ENCODE measurements at regions not wholly inside any gene's neighbourhood (a gene's known extent, or its start where the extent isn't known, plus 50 kb on each side); places are given as distances from the start of the nearest gene placed in this dataset.

- H3K27ac ChIP-seq, result no peak overlapping the region
- TF ChIP-seq, protein P1, sequence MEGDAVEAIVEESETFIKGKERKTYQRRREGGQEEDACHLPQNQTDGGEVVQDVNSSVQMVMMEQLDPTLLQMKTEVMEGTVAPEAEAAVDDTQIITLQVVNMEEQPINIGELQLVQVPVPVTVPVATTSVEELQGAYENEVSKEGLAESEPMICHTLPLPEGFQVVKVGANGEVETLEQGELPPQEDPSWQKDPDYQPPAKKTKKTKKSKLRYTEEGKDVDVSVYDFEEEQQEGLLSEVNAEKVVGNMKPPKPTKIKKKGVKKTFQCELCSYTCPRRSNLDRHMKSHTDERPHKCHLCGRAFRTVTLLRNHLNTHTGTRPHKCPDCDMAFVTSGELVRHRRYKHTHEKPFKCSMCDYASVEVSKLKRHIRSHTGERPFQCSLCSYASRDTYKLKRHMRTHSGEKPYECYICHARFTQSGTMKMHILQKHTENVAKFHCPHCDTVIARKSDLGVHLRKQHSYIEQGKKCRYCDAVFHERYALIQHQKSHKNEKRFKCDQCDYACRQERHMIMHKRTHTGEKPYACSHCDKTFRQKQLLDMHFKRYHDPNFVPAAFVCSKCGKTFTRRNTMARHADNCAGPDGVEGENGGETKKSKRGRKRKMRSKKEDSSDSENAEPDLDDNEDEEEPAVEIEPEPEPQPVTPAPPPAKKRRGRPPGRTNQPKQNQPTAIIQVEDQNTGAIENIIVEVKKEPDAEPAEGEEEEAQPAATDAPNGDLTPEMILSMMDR (conservative IDR thresholded peaks at IDR 0.05), result no peak
- no peak for TF ChIP-seq ZFX (IDR thresholded peaks at IDR 0.05)
Observed at GRCh38 chr12:124408822-124409517, 114.1 kb downstream of the RFLNA start.

DNA sequence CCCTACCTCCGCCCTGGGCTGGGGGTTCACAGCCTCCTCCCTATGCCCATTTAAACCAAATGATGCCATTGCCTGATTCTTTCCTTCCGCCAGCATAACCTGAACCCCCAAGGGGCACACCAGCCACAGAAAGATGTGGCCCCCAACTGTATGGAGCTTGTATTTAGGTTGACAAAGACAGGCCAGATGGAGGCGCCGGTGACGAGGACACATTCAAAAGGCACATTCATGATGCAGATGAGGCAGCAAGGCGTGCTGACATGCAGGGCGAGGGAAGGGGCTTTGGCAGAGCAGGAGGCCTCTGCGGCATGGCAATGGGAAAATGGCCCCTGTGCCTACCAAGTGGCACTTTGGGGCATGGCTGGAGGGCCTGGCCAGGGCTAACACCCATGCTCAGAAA is 112.2 kb downstream of the RFLNA start:
- no peak overlapping the region; the same call in 1 of the 2 replicates for H3K27ac ChIP-seq
- no peak for TF ChIP-seq ZFX (IDR thresholded peaks at IDR 0.05)
- TF ChIP-seq, protein P1 (conservative IDR thresholded peaks at IDR 0.05), result no peak

- no peak for TF ChIP-seq ZFX (IDR thresholded peaks at IDR 0.05)
- TF ChIP-seq, protein P1 (conservative IDR thresholded peaks at IDR 0.05), result no peak
- peak overlapping the region; percentile 15; the same call in 1 of the 2 replicates for H3K27ac ChIP-seq
Observed at GRCh38 chr12:124406043-124406442, 111.2 kb downstream of the RFLNA start.

DNA sequence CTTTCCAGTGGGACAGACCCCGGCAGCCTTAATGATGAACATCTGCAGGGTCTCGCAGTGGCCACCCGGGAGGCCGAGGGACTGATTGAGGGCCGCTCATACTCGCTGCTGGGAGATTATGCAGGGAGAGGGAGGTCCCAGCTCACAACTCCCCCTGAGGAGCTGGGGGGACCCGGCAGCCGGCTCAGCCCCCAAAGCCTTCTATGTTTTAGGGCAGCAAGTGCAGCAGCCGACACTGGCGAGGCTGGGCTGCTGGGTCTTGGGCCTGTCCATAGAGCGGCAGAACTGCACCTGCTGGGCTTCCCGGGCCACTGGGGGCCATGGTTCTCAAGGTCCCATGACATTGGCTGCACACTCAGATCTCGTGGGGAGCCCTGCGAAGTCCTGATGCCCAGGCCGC is 110.7 kb downstream of the RFLNA start:
- TF ChIP-seq ZFX (IDR thresholded peaks at IDR 0.05), result no peak
- TF ChIP-seq, protein P1 (conservative IDR thresholded peaks at IDR 0.05), result no peak
- no peak overlapping the region; the same call in 1 of the 2 replicates for H3K27ac ChIP-seq

DNA sequence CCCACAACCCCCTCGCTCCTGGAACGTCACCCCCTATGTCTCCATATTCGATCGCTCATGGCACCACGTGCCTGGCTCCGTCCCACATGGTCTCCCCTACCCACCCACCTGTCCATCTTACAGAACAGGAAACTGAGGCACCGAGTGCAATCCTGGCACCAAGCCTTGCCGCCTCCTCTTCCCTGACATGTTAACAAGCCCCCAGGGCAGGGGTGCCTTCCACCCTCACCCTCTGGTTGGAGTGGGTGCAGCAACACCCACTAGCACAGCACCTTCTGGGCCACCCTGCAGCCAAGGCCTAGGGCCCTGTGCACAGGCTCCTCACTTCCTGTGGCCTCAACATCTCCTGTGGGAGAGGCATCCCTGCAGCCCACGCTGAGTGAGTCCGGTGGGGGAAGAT is 110.3 kb downstream of the RFLNA start:
- no peak overlapping the region; the same call in 1 of the 2 replicates for H3K27ac ChIP-seq
- TF ChIP-seq ZFX (IDR thresholded peaks at IDR 0.05), result no peak
- TF ChIP-seq, protein P1 (conservative IDR thresholded peaks at IDR 0.05), result no peak

DNA sequence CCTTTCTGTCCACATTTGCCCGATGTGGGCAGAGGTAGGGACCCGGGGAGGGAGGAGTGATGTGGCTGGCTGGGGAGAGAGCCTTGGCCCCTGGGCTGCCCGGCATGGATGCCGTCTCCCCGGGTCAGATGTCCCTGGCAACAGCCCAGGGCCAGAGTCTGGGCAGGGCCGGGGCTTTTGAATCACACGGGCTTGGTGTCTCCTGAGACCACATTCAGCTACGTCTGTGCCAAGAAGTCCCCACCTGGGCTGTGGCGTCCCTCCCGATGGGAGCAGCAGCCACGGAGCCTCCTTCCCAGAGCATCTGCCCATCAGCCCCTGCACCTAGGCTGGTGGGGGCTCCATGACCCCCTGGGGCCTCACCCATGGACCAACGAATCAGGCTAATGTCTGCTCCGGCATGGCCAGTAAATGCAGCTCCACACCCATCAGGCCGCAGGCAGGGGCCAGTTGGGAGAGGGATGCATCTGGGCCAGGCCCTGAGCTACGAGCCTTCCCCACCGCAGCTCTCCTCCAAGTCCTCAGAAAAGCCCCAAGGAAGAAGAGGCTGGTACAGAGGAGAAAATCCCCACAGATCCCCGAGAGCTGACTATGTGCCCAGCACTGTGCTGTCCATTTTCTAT is 109.4 kb downstream of the RFLNA start:
- no peak overlapping the region for H3K27ac ChIP-seq
- no peak for TF ChIP-seq ZFX (IDR thresholded peaks at IDR 0.05)
- TF ChIP-seq, protein P1 (conservative IDR thresholded peaks at IDR 0.05), result no peak

DNA sequence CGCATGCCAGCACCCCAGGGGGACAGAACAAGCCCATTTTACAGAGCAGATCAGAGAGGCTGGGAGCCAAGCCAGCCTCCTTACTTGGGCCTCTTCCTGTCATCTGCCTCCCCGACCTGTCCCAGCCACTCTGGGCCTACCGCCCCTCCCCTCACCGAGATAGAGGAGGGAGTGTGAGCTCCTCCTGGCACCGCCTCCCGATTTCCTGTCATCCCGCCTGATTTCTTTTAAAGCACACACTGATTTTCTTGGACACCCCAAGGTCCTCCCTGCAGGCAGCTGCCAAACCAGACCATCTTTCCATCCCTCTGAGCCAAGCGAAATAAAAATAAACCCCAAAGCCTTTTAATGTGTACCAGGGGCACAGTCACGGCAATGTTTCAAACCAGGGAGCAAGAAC is 108.4 kb downstream of the RFLNA start:
- no peak overlapping the region for H3K27ac ChIP-seq
- no peak for TF ChIP-seq ZFX (IDR thresholded peaks at IDR 0.05)
- TF ChIP-seq, protein P1 (conservative IDR thresholded peaks at IDR 0.05), result no peak

Measured in C4-2B (cell line).